Stimulated activated CD4-positive, alpha-beta T cell treated with anti-CD3 and anti-CD28 coated beads, Interleukin-1b, Interleukin-23, amount 100 ng/mL, for 24 hours (primary cell): ENCODE measurements at regions not wholly inside any gene's neighbourhood (a gene's known extent, or its start where the extent isn't known, plus 50 kb on each side); places are given as distances from the start of the nearest gene placed in this dataset.
"Not testable (repeated sequence)": the region's sequence is repeated elsewhere in the genome, so short reads cannot be mapped to it uniquely, and the experiment has no call there.

Source experiments
- DNase-seq, 4 experiments: peaks; one replicate each; pipeline ENCODE4 v3.0.0-alpha.2; 2020; ENCODE audit warnings: low read depth in 4 of 4, low spot score in 1 of 4

- DNase-seq: no peak
These were observed 342.9 kb downstream of the LRATD1 start for GRCh38 chr2:14975381-14975780.

- DNase-seq: no peak
These were observed 344.5 kb downstream of the LRATD1 start for GRCh38 chr2:14977021-14977420.

- DNase-seq: no peak
These were observed 346.3 kb downstream of the LRATD1 start for GRCh38 chr2:14978845-14979244.

- no peak for DNase-seq
These were observed 350.3 kb downstream of the LRATD1 start for GRCh38 chr2:14982790-14983189.

- DNase-seq: no peak
These were observed 356.1 kb downstream of the LRATD1 start for GRCh38 chr2:14988600-14988999.

GRCh38 chr2:14991723-14992122 is 359.2 kb downstream of the LRATD1 start:
- DNase-seq: no peak

GRCh38 chr2:14994721-14995120 is 362.2 kb downstream of the LRATD1 start:
- no peak for DNase-seq

- no peak for DNase-seq
These were observed 364.0 kb downstream of the LRATD1 start for GRCh38 chr2:14996351-14997014.

GRCh38 chr2:14998546-14998945 is 366.0 kb downstream of the LRATD1 start:
- no peak for DNase-seq

- DNase-seq: no peak
These were observed 366.7 kb downstream of the LRATD1 start for GRCh38 chr2:14999114-14999661.

- not testable (repeated sequence) for DNase-seq
These were observed 370.0 kb downstream of the LRATD1 start for GRCh38 chr2:15002519-15002918.

- no peak for DNase-seq
These were observed 374.1 kb downstream of the LRATD1 start for GRCh38 chr2:15006667-15007066.

GRCh38 chr2:15009681-15010080 is 377.2 kb downstream of the LRATD1 start:
- DNase-seq: no peak

GRCh38 chr2:15010346-15010745 is 377.8 kb downstream of the LRATD1 start:
- no peak for DNase-seq

- DNase-seq: no peak
These were observed 386.3 kb downstream of the LRATD1 start for GRCh38 chr2:15018814-15019213.

GRCh38 chr2:15023221-15023620 is 390.7 kb downstream of the LRATD1 start:
- DNase-seq: no peak

GRCh38 chr2:15028406-15028805 is 395.9 kb downstream of the LRATD1 start:
- no peak for DNase-seq

- no peak for DNase-seq
These were observed 399.3 kb downstream of the LRATD1 start for GRCh38 chr2:15031745-15032240.

GRCh38 chr2:15034246-15034645 is 401.7 kb downstream of the LRATD1 start:
- no peak for DNase-seq

GRCh38 chr2:15034860-15035259 is 402.3 kb downstream of the LRATD1 start:
- no peak for DNase-seq

GRCh38 chr2:15038366-15039364 is 406.1 kb downstream of the LRATD1 start:
- DNase-seq: peak in 1 of 4 experiments; percentile 12
